WI38 (cell line): ENCODE measurements at regions not wholly inside any gene's neighbourhood (a gene's known extent, or its start where the extent isn't known, plus 50 kb on each side); places are given as distances from the start of the nearest gene placed in this dataset.

Experiments used
- H3K4me3 ChIP-seq: 2 replicates; pipeline ENCODE4 v1.5.1; 2011; ENCODE audit warnings: low read depth, mild to moderate bottlenecking, control low read depth, low read length
- TF ChIP-seq, protein P1 (sequence below): IDR thresholded peaks from 2 replicates; pipeline ENCODE4 v1.5.1; 2012; ENCODE audit warnings: low read depth, mild to moderate bottlenecking, control low read depth, low read length

DNA sequence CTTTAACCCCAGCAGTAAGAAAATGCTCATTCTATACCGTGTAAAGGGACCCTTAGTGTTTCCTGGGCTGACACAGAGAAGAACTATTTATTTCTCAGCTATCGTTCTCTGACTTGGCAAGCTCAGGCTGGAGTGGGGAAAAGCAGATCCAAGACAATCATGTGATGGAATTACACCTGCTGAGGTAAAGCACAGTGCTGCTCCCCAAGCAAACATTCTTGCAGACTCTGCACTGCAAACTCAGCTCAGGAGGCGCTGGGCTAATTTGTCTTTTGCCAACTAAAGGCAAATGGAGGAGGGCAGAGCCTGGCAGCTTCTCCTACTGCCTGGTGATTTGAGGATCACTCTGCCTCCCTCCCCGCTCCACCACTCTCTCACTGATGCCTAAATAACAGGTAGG is 57.8 kb upstream of the FUT8 start:
- H3K4me3 ChIP-seq, result no peak overlapping the region
- TF ChIP-seq, protein P1, sequence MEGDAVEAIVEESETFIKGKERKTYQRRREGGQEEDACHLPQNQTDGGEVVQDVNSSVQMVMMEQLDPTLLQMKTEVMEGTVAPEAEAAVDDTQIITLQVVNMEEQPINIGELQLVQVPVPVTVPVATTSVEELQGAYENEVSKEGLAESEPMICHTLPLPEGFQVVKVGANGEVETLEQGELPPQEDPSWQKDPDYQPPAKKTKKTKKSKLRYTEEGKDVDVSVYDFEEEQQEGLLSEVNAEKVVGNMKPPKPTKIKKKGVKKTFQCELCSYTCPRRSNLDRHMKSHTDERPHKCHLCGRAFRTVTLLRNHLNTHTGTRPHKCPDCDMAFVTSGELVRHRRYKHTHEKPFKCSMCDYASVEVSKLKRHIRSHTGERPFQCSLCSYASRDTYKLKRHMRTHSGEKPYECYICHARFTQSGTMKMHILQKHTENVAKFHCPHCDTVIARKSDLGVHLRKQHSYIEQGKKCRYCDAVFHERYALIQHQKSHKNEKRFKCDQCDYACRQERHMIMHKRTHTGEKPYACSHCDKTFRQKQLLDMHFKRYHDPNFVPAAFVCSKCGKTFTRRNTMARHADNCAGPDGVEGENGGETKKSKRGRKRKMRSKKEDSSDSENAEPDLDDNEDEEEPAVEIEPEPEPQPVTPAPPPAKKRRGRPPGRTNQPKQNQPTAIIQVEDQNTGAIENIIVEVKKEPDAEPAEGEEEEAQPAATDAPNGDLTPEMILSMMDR, result no peak

- no peak overlapping the region for H3K4me3 ChIP-seq
- TF ChIP-seq, protein P1, result no peak
These were observed 56.1 kb upstream of the FUT8 start for GRCh38 chr14:65356327-65356836.

- TF ChIP-seq, protein P1, result no peak
- no peak overlapping the region for H3K4me3 ChIP-seq
These were observed 55.4 kb upstream of the FUT8 start for GRCh38 chr14:65357113-65357512.

GRCh38 chr14:65357689-65358088 is 54.8 kb upstream of the FUT8 start:
- TF ChIP-seq, protein P1, result no peak
- H3K4me3 ChIP-seq, result no peak overlapping the region

GRCh38 chr14:65359503-65359902 is 53.0 kb upstream of the FUT8 start:
- no peak overlapping the region for H3K4me3 ChIP-seq
- TF ChIP-seq, protein P1, result no peak

GRCh38 chr14:65360144-65360784 is 52.3 kb upstream of the FUT8 start:
- H3K4me3 ChIP-seq, result no peak overlapping the region
- TF ChIP-seq, protein P1, result no peak

- TF ChIP-seq, protein P1, result no peak
- no peak overlapping the region for H3K4me3 ChIP-seq
These were observed 50.6 kb upstream of the FUT8 start for GRCh38 chr14:65361920-65362319.
